Loucy (cell line): ENCODE measurements at regions not wholly inside any gene's neighbourhood (a gene's known extent, or its start where the extent isn't known, plus 50 kb on each side); places are given as distances from the start of the nearest gene placed in this dataset.

ENCODE experiments used
- CTCF ChIP-seq: fragments of 200-600 bp; sonication (generic); conservative IDR thresholded peaks from 2 replicates; pipeline ENCODE4 v1.5.1; 2014; ENCODE audit warnings: mild to moderate bottlenecking, antibody characterized with exemption, low read length
- EZH2phosphoT487 ChIP-seq: fragments of 200-600 bp; IDR thresholded peaks from 2 replicates; pipeline ENCODE4 v1.6.1; 2018; ENCODE audit warnings: antibody characterized with exemption, mild to moderate bottlenecking, moderate library complexity, borderline replicate concordance

- no peak for TF ChIP-seq EZH2phosphoT487
- TF ChIP-seq CTCF = no peak
Observed at GRCh38 chr11:116261606-116262005, 511.2 kb downstream of the BUD13 start.
